ENCODE measurements at regions not wholly inside any gene's neighbourhood (a gene's known extent, or its start where the extent isn't known, plus 50 kb on each side); places are given as distances from the start of the nearest gene placed in this dataset.

DNA sequence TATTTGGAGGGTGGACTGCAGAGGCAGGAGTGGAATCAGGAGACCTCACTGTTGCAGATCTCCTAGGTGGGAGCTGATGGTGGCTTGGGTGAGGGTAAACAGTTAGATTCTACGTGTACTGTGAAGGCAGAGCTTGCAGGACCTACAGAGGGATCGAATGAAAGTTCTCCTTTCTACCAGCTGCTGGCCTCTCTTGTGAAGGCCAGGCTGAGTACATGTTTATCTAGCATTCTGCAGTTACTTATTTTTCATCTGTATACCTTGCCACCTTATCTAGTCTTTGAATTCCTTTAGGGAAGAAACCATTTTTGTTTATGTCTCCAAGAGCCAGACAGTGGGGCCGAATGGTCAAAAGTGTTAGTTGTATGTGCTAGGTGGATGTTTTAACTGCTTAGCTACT, 57.6 kb downstream of the PTTG1 start:
- Histone ChIP-seq H3K27ac (no peak overlapping the region), H3K9me3 (no peaks in the 10 kb centered on the region), H3K4me3 (no peak overlapping the region), H3K27me3 (no peaks in the 10 kb centered on the region), H3K36me3 (no peaks in the 10 kb centered on the region), H3K4me1 (no peaks in the 10 kb centered on the region)
- ATAC-seq (no peak), DNase-seq (no peak)
- intact Hi-C loops (cut with DNase I): no loop called here
- TF ChIP-seq, protein P1, sequence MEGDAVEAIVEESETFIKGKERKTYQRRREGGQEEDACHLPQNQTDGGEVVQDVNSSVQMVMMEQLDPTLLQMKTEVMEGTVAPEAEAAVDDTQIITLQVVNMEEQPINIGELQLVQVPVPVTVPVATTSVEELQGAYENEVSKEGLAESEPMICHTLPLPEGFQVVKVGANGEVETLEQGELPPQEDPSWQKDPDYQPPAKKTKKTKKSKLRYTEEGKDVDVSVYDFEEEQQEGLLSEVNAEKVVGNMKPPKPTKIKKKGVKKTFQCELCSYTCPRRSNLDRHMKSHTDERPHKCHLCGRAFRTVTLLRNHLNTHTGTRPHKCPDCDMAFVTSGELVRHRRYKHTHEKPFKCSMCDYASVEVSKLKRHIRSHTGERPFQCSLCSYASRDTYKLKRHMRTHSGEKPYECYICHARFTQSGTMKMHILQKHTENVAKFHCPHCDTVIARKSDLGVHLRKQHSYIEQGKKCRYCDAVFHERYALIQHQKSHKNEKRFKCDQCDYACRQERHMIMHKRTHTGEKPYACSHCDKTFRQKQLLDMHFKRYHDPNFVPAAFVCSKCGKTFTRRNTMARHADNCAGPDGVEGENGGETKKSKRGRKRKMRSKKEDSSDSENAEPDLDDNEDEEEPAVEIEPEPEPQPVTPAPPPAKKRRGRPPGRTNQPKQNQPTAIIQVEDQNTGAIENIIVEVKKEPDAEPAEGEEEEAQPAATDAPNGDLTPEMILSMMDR (IDR thresholded peaks at IDR 0.05): no peak

DNA sequence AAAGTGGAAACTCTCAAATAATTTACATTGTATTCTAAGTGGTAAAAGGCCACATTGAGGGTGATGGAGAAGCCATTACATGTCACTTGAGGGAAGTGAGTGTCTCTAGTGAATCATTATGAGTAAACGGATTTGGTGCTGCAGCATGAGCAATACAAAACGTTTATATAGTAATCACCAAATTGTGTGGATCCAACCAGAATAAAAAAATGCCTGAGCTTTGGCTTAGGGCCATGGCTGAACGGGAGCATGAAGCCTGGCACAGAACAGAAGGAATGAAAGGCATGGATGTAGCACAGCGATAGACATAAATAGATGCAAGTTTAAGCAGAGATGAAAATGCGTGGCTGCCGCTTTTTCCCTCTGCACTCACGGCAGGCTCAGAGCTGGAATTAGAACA, 58.3 kb downstream of the PTTG1 start:
- no peaks in the 10 kb centered on the region for H3K4me1 ChIP-seq
- H3K36me3 ChIP-seq: no peaks in the 10 kb centered on the region
- no peak overlapping the region for H3K27ac ChIP-seq
- no peaks in the 10 kb centered on the region for H3K9me3 ChIP-seq
- no peaks in the 10 kb centered on the region for H3K27me3 ChIP-seq
- no peak overlapping the region for H3K4me3 ChIP-seq
- no peak for DNase-seq
- TF ChIP-seq, protein P1 (IDR thresholded peaks at IDR 0.05): no peak
- ATAC-seq: no peak
- intact Hi-C loops (cut with DNase I): no loop called here

DNA sequence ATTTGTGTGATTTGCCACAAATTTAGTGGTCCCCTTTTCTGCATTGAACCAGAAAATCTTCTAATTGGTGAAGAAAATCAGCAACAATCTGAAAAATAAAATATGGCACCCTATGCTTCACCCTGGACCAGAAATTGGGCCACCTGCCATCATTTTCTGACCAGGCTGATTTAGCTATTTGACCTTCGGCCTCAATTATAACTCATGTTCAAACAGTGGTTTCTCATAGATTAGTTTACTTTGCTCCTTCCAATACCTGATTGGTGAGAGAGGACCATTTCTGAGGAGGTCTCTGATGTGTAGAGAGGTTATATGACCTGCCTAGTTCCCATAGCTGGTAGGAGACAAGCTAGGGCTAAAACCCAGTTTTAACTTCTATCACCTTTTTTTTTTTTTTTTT, 59.0 kb downstream of the PTTG1 start:
- Histone ChIP-seq H3K9me3 (no peaks in the 10 kb centered on the region), H3K4me1 (no peaks in the 10 kb centered on the region), H3K27ac (no peak overlapping the region), H3K27me3 (no peaks in the 10 kb centered on the region), H3K4me3 (no peak overlapping the region), H3K36me3 (no peaks in the 10 kb centered on the region)
- no peak for ATAC-seq
- TF ChIP-seq, protein P1 (IDR thresholded peaks at IDR 0.05): no peak
- intact Hi-C loops (cut with DNase I): no loop called here
- no peak for DNase-seq

DNA sequence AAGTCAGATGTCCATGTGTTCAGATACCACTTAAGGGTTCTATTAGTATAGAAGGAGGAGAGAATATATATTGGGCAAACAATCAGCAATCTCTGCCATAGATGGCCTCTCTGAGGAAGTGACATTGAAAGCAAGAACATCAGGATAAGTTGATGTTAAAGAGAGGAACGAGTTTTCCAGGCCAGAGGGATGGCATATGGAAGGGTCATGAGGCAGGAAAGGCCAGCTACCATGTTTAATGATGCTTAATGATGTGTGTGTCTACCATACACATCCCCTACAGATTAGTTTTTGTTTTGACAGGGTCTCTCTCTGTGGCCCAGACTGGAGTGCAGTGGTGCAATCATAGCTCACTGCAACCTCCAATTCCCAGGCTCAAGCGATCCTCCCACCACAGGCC, 63.0 kb downstream of the PTTG1 start:
- no peak for DNase-seq
- no peak overlapping the region for H3K27ac ChIP-seq
- TF ChIP-seq, protein P1 (IDR thresholded peaks at IDR 0.05): no peak
- ATAC-seq: no peak
- H3K36me3 ChIP-seq: no peaks in the 10 kb centered on the region
- intact Hi-C loops (cut with DNase I): no loop called here
- H3K4me3 ChIP-seq: no peak overlapping the region
- H3K4me1 ChIP-seq: no peaks in the 10 kb centered on the region
- H3K27me3 ChIP-seq: no peaks in the 10 kb centered on the region
- no peaks in the 10 kb centered on the region for H3K9me3 ChIP-seq

DNA sequence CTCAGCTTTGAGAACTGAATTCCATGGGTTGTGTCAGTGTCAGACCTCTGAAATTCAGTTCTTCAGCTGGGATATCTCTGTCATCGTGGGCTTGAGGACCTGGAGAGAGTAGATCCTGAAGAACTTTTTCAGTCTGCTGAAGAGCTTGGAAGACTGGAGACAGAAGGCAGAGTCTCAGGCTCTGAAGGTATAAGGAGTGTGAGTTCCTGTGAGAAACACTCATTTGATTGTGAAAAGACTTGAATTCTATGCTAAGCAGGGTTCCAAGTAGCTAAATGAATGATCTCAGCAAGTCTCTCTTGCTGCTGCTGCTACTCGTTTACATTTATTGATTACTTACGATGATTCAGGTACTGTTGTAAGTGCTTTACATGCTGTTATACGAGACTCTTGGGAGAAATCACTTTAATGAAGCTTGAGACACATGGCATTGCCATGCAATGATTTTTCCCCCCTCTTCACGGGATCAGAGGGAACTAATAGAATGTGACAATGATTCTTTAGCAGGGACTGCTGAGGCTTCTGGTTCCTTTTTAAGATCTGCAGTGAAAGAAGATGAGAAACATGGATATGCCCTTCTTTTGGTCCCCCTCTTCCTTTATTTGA, 63.8 kb downstream of the PTTG1 start:
- ATAC-seq (no peak), DNase-seq (no peak)
- Histone ChIP-seq H3K9me3 (no peaks in the 10 kb centered on the region), H3K27ac (no peak overlapping the region), H3K36me3 (no peaks in the 10 kb centered on the region), H3K4me1 (no peaks in the 10 kb centered on the region), H3K4me3 (no peak overlapping the region), H3K27me3 (no peaks in the 10 kb centered on the region)
- intact Hi-C loops (cut with DNase I): no loop called here
- TF ChIP-seq, protein P1 (IDR thresholded peaks at IDR 0.05): no peak

DNA sequence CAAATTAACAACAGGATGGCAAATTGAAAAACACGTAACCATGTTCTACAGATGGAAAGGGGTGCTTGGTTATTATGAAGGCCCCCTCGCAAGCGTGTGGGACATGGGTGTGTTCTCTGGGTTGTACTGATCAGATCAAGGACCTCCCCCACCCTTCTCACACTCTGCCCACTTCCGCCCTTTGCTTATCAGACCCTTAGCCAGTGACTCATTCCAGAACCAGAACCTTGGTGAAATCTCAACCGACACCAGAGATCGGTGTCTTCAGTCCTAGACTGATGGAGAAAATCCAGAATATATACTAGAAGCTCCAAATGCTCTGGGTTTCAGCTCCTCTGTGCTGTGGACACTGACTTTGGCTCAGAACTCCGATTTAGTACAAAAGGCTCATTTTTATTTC, 64.9 kb downstream of the PTTG1 start:
- intact Hi-C loops (cut with DNase I): no loop called here
- TF ChIP-seq, protein P1 (IDR thresholded peaks at IDR 0.05): no peak
- Histone ChIP-seq H3K36me3 (no peaks in the 10 kb centered on the region), H3K4me1 (no peaks in the 10 kb centered on the region), H3K27ac (no peak overlapping the region), H3K9me3 (no peaks in the 10 kb centered on the region), H3K27me3 (no peaks in the 10 kb centered on the region), H3K4me3 (no peak overlapping the region)
- ATAC-seq: peak; percentile 17
- no peak for DNase-seq

Measured in upper lobe of right lung (tissue), 1 donor.